Liver (tissue), 3 donors: ENCODE measurements at regions not wholly inside any gene's neighbourhood (a gene's known extent, or its start where the extent isn't known, plus 50 kb on each side); places are given as distances from the start of the nearest gene placed in this dataset.
"Not testable (repeated sequence)": the region's sequence is repeated elsewhere in the genome, so short reads cannot be mapped to it uniquely, and the experiment has no call there.

Experiments used
- EGR1 ChIP-seq, 2 donors: IDR thresholded peaks; 2 replicates each; pipeline ENCODE4 v1.6.1; 2016 to 2018; ENCODE audit warnings: antibody characterized with exemption in 2 of 2, low read depth in 2 of 2
- HNF4G ChIP-seq: IDR thresholded peaks from 2 replicates; pipeline ENCODE4 v1.6.1; 2016; ENCODE audit warnings: antibody characterized with exemption
- TAF1 ChIP-seq: conservative IDR thresholded peaks from 2 replicates; pipeline ENCODE4 v1.6.1; 2016; ENCODE audit warnings: antibody characterized with exemption, mild to moderate bottlenecking
- TF ChIP-seq, protein P1 (sequence below): fragments of 150-350 bp; IDR thresholded peaks from 2 replicates; pipeline ENCODE4 v1.5.1; 2017; ENCODE audit warnings: improper control_type of control experiment, low read depth, low read length; ENCODE audit not compliant: missing input control
- TF ChIP-seq, protein P2 (sequence below): IDR thresholded peaks from 2 replicates; pipeline ENCODE4 v1.6.1; 2016; ENCODE audit warnings: antibody characterized with exemption, mild to moderate bottlenecking
- donor health status: healthy.
- donor health status: healthy.

DNA sequence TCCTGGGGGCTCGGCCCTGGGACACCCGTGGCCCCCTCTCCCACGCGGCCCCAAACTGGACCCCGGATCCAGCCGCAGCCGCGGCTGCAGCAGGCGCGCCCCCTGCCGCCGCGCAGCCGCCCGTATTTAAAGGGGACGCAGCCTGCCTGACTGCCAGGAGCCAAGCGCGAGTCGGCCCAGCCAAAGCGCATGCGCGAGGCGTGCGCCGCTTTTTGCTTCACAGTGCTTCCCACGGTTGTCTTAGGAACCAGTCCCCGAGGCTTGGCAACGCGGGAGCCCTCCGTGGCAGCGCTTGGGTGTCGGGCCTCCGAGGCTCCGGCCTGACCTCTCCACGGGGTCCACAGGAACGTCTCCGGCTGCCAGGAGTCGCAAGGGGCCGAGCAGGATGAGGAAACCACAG lies 712.8 kb downstream of the KCNJ18 start:
- TF ChIP-seq HNF4G; EGR1 (IDR thresholded peaks at IDR 0.05; ENCODE audit: low read depth in 2 of 2); TAF1: not testable (repeated sequence)
- TF ChIP-seq, protein P1, sequence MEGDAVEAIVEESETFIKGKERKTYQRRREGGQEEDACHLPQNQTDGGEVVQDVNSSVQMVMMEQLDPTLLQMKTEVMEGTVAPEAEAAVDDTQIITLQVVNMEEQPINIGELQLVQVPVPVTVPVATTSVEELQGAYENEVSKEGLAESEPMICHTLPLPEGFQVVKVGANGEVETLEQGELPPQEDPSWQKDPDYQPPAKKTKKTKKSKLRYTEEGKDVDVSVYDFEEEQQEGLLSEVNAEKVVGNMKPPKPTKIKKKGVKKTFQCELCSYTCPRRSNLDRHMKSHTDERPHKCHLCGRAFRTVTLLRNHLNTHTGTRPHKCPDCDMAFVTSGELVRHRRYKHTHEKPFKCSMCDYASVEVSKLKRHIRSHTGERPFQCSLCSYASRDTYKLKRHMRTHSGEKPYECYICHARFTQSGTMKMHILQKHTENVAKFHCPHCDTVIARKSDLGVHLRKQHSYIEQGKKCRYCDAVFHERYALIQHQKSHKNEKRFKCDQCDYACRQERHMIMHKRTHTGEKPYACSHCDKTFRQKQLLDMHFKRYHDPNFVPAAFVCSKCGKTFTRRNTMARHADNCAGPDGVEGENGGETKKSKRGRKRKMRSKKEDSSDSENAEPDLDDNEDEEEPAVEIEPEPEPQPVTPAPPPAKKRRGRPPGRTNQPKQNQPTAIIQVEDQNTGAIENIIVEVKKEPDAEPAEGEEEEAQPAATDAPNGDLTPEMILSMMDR, result not testable (repeated sequence)
- TF ChIP-seq, protein P2, sequence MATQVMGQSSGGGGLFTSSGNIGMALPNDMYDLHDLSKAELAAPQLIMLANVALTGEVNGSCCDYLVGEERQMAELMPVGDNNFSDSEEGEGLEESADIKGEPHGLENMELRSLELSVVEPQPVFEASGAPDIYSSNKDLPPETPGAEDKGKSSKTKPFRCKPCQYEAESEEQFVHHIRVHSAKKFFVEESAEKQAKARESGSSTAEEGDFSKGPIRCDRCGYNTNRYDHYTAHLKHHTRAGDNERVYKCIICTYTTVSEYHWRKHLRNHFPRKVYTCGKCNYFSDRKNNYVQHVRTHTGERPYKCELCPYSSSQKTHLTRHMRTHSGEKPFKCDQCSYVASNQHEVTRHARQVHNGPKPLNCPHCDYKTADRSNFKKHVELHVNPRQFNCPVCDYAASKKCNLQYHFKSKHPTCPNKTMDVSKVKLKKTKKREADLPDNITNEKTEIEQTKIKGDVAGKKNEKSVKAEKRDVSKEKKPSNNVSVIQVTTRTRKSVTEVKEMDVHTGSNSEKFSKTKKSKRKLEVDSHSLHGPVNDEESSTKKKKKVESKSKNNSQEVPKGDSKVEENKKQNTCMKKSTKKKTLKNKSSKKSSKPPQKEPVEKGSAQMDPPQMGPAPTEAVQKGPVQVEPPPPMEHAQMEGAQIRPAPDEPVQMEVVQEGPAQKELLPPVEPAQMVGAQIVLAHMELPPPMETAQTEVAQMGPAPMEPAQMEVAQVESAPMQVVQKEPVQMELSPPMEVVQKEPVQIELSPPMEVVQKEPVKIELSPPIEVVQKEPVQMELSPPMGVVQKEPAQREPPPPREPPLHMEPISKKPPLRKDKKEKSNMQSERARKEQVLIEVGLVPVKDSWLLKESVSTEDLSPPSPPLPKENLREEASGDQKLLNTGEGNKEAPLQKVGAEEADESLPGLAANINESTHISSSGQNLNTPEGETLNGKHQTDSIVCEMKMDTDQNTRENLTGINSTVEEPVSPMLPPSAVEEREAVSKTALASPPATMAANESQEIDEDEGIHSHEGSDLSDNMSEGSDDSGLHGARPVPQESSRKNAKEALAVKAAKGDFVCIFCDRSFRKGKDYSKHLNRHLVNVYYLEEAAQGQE, result not testable (repeated sequence)
